ENCODE measurements at regions not wholly inside any gene's neighbourhood (a gene's known extent, or its start where the extent isn't known, plus 50 kb on each side); places are given as distances from the start of the nearest gene placed in this dataset.

GRCh38 chr2:226011716-226012450 lies 612.4 kb downstream of the NYAP2 start:
- no peak for DNase-seq

GRCh38 chr2:226002438-226002837 lies 602.9 kb downstream of the NYAP2 start:
- DNase-seq = peak; percentile 59

- DNase-seq = no peak
Observed at GRCh38 chr2:226001716-226002115, 602.2 kb downstream of the NYAP2 start.

- no peak for DNase-seq
Observed at GRCh38 chr2:225999692-226000091, 600.2 kb downstream of the NYAP2 start.

GRCh38 chr2:225998653-225999052 lies 599.1 kb downstream of the NYAP2 start:
- DNase-seq = peak; percentile 51

- no peak for DNase-seq
Observed at GRCh38 chr2:225998116-225998515, 598.6 kb downstream of the NYAP2 start.

GRCh38 chr2:225996462-225996828 lies 596.9 kb downstream of the NYAP2 start:
- no peak for DNase-seq

GRCh38 chr2:225995796-225996461 lies 596.4 kb downstream of the NYAP2 start:
- DNase-seq = peak; percentile 59

- peak; percentile 38 for DNase-seq
Observed at GRCh38 chr2:225994748-225995405, 595.4 kb downstream of the NYAP2 start.

- peak; percentile 37 for DNase-seq
Observed at GRCh38 chr2:225993430-225993829, 593.9 kb downstream of the NYAP2 start.

GRCh38 chr2:225989809-225990208 lies 590.3 kb downstream of the NYAP2 start:
- no peak for DNase-seq

GRCh38 chr2:225980372-225980771 lies 580.9 kb downstream of the NYAP2 start:
- DNase-seq = no peak

- DNase-seq = no peak
Observed at GRCh38 chr2:225971433-225971832, 571.9 kb downstream of the NYAP2 start.

- DNase-seq = no peak
Observed at GRCh38 chr2:225948903-225949302, 549.4 kb downstream of the NYAP2 start.

GRCh38 chr2:225938991-225939390 lies 539.5 kb downstream of the NYAP2 start:
- DNase-seq = no peak

GRCh38 chr2:225937625-225938187 lies 538.2 kb downstream of the NYAP2 start:
- peak; percentile 16 for DNase-seq

GRCh38 chr2:225932811-225933413 lies 533.4 kb downstream of the NYAP2 start:
- DNase-seq = no peak

GRCh38 chr2:225930687-225931086 lies 531.2 kb downstream of the NYAP2 start:
- DNase-seq = no peak

GRCh38 chr2:225920621-225921220 lies 521.2 kb downstream of the NYAP2 start:
- DNase-seq = peak; percentile 41

- no peak for DNase-seq
Observed at GRCh38 chr2:225916692-225917091, 517.2 kb downstream of the NYAP2 start.

- DNase-seq = peak; percentile 22
Observed at GRCh38 chr2:225911019-225911418, 511.5 kb downstream of the NYAP2 start.

- DNase-seq = peak; percentile 10
Observed at GRCh38 chr2:225895126-225895525, 495.6 kb downstream of the NYAP2 start.

Data from fibroblast of upper back skin (primary cell).